ENCODE measurements at regions not wholly inside any gene's neighbourhood (a gene's known extent, or its start where the extent isn't known, plus 50 kb on each side); places are given as distances from the start of the nearest gene placed in this dataset.
"Not testable (repeated sequence)": the region's sequence is repeated elsewhere in the genome, so short reads cannot be mapped to it uniquely, and the experiment has no call there.

DNA sequence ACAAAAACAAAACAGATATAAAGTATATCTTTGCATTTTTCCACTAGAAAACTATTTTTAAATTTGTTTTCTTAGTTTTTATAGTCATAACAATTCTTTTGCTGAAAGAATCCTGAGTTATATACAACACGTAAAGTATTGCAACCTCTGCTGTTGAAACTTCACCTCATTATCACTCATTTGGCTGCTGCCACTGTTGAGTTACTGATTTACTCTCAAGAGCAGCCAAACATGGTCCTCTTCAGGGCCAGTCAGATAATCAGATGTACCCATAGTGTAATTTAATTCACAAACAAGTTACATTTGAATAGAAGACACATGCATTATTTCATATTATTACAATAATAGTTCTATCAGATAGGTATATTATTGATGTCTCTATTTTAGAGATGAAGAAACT lies 235.6 kb downstream of the UBE2NL start:
- H3K36me3 ChIP-seq; H3K27me3 ChIP-seq; H3K4me1 ChIP-seq; H3K27ac ChIP-seq; DNase-seq; intact Hi-C loops (cut with DNase I); H3K4me3 ChIP-seq; H3K9me3 ChIP-seq: not testable (repeated sequence)
- 63% methylated on average over 1 of the region's 1 CpG; no CpG with 5 or more reads in 1 of the 2 donors for WGBS, 2 donors

DNA sequence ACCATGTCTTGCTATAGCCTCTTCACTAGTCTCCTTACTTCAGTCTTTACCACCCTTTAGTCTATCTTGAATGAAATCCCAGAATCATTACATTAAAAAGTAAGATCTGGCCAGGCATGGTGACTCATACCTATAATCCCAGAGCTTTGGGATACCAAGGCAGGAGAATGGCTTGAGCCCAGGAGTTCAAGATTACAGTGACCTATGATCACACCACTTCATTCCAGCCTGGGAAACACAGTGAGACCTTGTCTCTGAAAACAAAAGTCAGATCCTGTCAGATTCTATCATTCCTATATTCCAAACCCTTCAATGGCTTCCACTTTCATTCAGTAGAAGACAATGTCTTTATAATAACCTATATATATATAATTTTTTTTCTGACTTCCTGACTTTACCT lies 237.7 kb downstream of the UBE2NL start:
- H3K4me1 ChIP-seq; H3K27ac ChIP-seq; H3K4me3 ChIP-seq; H3K27me3 ChIP-seq; intact Hi-C loops (cut with DNase I); H3K36me3 ChIP-seq; H3K9me3 ChIP-seq; DNase-seq: not testable (repeated sequence)

DNA sequence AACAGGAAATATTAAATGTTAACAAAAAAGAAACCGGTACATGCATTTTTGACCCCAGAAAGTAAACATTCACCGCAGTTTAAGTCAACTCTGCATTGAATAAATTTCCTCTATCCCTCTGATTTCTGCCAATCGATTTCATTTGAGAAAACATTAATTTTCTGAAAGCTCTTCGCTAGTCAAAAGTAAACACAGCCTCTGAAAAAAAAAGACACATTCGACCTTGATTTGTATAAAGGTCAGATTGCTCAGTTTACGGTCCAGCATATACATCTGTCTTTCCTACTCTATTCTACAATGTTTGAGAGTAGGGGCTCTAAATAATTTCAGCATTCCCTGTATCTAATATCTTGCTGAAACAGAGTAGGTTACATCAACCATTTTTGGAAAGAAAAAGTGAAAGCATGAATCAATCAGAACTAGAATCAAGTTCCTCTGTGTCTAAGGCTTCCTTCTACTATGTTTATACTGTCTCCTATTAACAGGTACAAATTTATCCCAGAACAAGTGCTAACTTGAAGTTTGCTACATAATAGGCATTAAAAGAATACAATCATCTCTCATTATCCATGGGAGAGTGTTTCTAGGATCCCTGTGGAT lies 243.8 kb downstream of the UBE2NL start:
- intact Hi-C loops (cut with DNase I); H3K4me1 ChIP-seq; H3K27ac ChIP-seq; H3K27me3 ChIP-seq; H3K9me3 ChIP-seq; H3K4me3 ChIP-seq; DNase-seq; H3K36me3 ChIP-seq: not testable (repeated sequence)
- 46 to 50% methylated on average over 4 of the region's 6 CpGs for WGBS, 2 donors

DNA sequence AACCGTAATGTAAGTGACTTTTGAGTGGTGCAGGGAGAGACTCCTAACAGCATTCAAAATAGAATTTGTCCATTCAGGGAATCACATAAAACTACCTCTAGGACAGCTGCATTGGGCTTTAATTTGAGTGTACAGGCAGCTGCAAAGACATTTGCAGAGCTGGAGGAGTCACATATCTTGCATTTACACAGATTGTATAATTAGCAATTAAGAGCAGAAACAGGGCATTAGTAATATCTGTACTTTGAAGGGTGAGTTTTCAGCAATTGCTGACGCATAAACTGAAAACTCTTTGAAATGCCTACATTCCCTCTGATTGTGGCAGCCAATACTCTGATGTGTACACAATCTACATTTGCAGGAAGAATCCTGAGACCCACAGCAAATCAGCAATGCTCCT lies 245.6 kb downstream of the UBE2NL start:
- H3K9me3 ChIP-seq; intact Hi-C loops (cut with DNase I); DNase-seq; H3K27me3 ChIP-seq; H3K4me3 ChIP-seq; H3K36me3 ChIP-seq; H3K4me1 ChIP-seq; H3K27ac ChIP-seq: not testable (repeated sequence)
- 94 to 100% methylated on average over 1 of the region's 2 CpGs for WGBS, 2 donors

DNA sequence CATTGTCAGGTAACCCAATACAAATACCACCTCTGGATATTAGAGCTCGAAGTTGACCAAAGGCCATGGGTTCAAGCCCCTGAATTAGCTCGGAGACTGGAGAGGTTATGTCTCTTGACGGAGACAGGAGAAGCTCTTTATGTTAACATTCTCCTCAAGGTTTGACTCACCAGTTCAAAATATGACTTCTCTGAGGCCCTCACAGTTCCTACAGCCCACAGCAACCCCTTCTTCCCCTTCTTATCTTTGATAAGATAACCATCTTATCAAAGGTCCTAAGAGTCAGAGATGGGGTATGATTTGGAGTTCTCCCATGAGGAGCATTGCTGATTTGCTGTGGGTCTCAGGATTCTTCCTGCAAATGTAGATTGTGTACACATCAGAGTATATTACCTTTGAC lies 246.6 kb downstream of the UBE2NL start:
- intact Hi-C loops (cut with DNase I) = not testable (repeated sequence)

DNA sequence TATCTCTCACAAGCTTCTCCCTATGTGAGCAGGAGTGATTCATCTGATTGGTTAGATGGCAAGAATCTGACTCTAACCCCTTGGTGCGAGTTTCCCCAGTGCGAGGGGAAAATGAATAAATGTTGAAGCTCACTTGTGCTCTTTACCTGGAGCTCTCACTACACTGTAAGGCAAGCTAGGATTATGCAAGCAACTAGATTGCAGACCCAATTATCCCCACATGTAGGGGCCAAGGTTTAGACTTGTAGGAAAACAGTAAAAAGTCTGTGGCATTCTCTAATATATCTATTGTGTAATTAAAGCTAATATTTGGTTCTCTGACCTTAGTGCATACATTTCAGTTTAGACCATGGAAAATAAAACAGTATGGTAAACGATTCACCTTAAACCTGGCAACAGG lies 247.2 kb downstream of the UBE2NL start:
- DNase-seq; H3K4me3 ChIP-seq; H3K4me1 ChIP-seq; H3K27ac ChIP-seq; H3K27me3 ChIP-seq; H3K9me3 ChIP-seq; intact Hi-C loops (cut with DNase I); H3K36me3 ChIP-seq: not testable (repeated sequence)
- WGBS, 2 donors = 80 to 83% methylated on average over 2 of the region's 3 CpGs

More for the DNA sequence above, 246.6 kb downstream of the UBE2NL start:
- DNase-seq, H3K9me3 ChIP-seq, H3K27ac ChIP-seq, H3K36me3 ChIP-seq, H3K4me3 ChIP-seq, H3K27me3 ChIP-seq, H3K4me1 ChIP-seq: not testable (repeated sequence)
- no CpG with 5 or more reads among the region's 3 CpGs for WGBS, 2 donors

DNA sequence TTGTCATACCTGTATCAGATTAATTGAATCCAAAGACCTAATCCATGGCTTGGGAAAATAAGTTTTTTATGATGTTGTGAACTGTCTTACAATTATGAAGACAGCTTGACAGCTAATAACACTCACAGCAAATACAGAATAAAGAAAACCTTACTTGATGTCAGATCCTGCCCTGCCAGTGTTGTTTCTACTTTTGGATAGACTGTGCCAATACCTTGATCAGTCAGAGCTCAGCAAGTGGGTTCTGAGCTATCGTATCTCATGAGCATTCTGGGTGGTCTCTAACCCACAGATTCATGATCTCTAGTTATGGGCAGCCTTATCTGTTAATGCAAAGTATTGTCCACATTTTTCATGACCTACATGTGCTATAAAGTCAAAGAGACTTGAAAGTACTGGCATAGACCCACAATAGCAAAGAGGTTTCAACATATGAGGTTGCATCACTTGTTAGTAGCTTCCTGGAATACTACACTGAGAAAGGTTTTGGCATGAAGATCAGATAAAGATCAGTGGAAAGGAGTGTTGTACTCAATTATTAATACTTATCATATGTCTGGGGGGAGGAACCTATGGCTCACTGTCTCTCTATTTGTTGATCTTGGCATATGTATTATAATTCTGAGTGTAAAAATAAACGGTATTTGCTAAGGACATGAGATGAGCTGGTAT lies 250.7 kb downstream of the UBE2NL start:
- H3K4me3 ChIP-seq; intact Hi-C loops (cut with DNase I); H3K27ac ChIP-seq; H3K9me3 ChIP-seq; H3K36me3 ChIP-seq; H3K27me3 ChIP-seq; DNase-seq; H3K4me1 ChIP-seq: not testable (repeated sequence)
- WGBS, 2 donors = 68 to 77% methylated on average over 1 of the region's 2 CpGs

DNA sequence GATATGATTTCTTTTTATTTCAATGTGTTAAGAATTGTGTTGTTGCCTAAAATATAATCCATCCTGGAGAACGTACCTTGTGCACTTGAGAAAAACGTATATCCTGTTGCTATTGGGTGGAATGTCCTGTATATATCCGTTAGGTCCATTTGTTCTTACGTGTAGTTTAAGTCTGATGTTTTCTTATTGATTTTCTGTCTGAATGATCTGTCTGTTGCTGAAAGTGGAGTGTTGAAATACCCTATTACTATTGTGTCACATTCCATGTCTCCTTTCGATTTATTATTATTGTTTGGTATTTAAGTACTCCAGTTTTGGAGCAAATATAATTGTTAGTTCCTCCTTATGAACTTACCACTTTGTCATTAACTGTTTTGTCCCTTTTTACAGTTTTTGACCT lies 270.6 kb downstream of the UBE2NL start:
- not testable (repeated sequence) for DNase-seq

DNA sequence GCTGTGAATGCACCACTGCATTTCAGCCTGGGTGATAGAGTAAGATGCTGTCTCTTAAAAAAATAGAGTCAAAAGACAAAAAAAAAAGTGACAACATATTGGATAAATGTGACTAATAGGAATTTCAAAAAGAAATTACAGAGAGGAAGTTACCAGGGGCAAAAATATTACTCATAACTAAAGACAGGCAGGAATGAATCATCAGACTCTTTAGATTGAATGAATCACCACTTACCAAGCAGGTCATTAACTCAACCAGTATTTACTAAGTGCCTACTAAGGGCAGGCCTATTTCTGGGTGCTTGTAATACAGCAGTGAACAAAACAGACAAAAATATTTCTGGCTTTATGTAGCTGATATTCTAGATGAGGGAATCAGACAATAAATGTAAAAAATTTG lies 301.3 kb downstream of the UBE2NL start:
- H3K36me3 ChIP-seq; DNase-seq; H3K4me3 ChIP-seq; H3K9me3 ChIP-seq; intact Hi-C loops (cut with DNase I); H3K4me1 ChIP-seq; H3K27ac ChIP-seq; H3K27me3 ChIP-seq: not testable (repeated sequence)

More for the DNA sequence above, 270.6 kb downstream of the UBE2NL start:
- H3K4me1 ChIP-seq; H3K27ac ChIP-seq; intact Hi-C loops (cut with DNase I); H3K4me3 ChIP-seq; H3K36me3 ChIP-seq; H3K9me3 ChIP-seq; H3K27me3 ChIP-seq: not testable (repeated sequence)
- 80 to 84% methylated on average over 4 of the region's 5 CpGs for WGBS, 2 donors

DNA sequence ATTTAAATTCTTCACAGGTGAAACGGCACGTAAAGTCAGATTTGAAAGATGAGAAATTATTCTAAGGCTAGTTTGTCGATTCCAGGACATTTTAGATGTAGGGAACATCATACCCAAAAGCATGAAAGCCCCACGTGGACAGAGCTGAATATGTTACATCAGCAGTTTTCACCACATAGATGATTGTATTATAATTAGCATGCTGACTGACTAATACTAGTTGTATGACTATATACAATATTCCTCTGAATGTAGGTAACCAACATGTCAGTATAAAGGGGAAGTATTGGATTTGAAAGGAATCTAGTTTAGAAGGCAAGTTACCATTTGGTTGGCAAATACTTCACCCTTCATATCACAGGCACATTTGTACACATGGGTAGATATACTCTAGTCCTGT lies 304.6 kb downstream of the UBE2NL start:
- H3K27me3 ChIP-seq; H3K36me3 ChIP-seq; H3K9me3 ChIP-seq; H3K4me1 ChIP-seq; DNase-seq; H3K27ac ChIP-seq; intact Hi-C loops (cut with DNase I); H3K4me3 ChIP-seq: not testable (repeated sequence)
- WGBS, 2 donors = 72 to 80% methylated on average over 2 to 4 of the region's 4 CpGs

DNA sequence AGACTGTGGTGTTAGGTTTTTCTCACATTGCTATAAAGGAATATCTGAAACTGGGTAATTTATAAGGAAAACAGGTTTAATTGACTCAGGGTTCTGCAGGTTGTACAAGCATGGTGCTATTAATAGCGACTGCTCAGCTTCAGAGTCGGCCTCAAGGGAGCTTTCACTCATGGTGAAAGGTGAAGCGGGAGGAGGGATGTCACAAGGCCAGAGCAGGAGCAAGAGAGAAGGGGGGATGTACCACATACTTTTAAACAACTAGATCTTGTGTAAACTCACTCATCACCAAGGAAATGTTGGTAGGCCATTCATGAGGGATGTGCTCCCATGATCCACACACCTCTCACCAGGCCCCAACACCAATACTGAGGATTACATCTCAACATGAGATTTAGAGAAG lies 313.2 kb downstream of the UBE2NL start:
- H3K4me1 ChIP-seq; H3K27ac ChIP-seq; H3K9me3 ChIP-seq; H3K27me3 ChIP-seq; H3K4me3 ChIP-seq; intact Hi-C loops (cut with DNase I); DNase-seq; H3K36me3 ChIP-seq: not testable (repeated sequence)
- 82 to 87% methylated on average over 2 to 3 of the region's 3 CpGs for WGBS, 2 donors

DNA sequence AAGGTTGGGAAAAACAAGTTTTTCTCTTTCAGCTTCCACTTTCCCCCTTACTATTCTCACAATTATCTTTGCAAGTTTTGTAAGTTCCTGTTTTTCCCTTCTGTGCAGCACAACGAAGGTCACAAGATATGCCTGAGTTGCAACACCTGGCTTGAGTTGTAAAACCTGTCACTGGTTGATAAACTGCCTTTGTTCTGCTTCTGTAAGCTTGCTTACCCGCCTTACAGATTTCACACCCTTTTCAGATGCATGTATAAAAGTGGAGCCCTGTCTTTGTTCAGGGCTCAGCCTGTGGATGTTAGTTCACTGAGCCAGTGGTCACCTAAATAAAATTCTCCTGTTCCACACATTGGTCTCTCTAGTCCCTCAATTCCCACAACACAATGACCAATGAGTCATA lies 318.9 kb downstream of the UBE2NL start:
- intact Hi-C loops (cut with DNase I); H3K27ac ChIP-seq; H3K36me3 ChIP-seq; H3K9me3 ChIP-seq; H3K4me1 ChIP-seq; H3K4me3 ChIP-seq; DNase-seq; H3K27me3 ChIP-seq: not testable (repeated sequence)
- WGBS, 2 donors = no CpG with 5 or more reads among the region's 2 CpGs

DNA sequence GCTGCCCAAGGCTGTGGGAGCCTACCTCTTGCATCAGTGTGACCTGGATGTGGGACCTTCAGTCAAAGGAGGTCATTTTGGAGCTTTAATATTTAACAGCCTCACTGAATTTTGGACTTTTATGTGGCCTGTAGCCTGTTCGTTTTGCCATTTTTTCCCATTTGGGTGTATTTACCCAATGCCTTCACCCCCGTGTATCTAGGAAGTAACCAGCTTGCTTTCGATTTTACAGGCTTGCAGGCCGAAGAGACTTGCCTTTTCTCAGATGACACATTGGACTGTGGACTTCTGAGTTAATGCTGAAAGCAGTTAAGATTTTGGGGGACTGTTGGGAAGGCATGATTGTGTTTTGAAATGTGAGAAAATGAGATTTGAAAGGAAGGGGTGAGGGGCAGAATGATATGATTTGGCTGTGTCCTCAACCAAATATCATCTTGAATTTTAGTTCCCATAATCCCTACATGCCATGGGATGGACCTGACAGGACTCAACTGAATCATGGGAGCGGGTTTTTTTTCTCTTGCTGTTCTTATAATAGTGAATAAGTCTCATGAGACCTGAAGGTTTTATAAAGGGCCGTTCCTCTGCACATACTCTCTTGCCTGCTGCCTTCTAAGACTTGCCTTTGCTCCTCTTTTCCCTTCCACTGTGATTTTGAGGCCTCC lies 324.6 kb downstream of the UBE2NL start:
- H3K4me3 ChIP-seq; H3K36me3 ChIP-seq; DNase-seq; H3K4me1 ChIP-seq; intact Hi-C loops (cut with DNase I); H3K27ac ChIP-seq; H3K9me3 ChIP-seq; H3K27me3 ChIP-seq: not testable (repeated sequence)
- 50 to 79% methylated on average over 2 of the region's 6 CpGs for WGBS, 2 donors
